ENCODE measurements at regions not wholly inside any gene's neighbourhood (a gene's known extent, or its start where the extent isn't known, plus 50 kb on each side); places are given as distances from the start of the nearest gene placed in this dataset.
A peak's percentile ranks its signal among the peaks of the same experiment; 100 is the strongest.

GRCh38 chr12:124100572-124101178 lies 127.7 kb downstream of the ZNF664 start:
- no peak for DNase-seq (ENCODE audit: low read depth)
- H3K4me3 ChIP-seq (ENCODE audit: low read depth, low read length) = no peak overlapping the region
- TF ChIP-seq, protein P1, sequence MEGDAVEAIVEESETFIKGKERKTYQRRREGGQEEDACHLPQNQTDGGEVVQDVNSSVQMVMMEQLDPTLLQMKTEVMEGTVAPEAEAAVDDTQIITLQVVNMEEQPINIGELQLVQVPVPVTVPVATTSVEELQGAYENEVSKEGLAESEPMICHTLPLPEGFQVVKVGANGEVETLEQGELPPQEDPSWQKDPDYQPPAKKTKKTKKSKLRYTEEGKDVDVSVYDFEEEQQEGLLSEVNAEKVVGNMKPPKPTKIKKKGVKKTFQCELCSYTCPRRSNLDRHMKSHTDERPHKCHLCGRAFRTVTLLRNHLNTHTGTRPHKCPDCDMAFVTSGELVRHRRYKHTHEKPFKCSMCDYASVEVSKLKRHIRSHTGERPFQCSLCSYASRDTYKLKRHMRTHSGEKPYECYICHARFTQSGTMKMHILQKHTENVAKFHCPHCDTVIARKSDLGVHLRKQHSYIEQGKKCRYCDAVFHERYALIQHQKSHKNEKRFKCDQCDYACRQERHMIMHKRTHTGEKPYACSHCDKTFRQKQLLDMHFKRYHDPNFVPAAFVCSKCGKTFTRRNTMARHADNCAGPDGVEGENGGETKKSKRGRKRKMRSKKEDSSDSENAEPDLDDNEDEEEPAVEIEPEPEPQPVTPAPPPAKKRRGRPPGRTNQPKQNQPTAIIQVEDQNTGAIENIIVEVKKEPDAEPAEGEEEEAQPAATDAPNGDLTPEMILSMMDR (IDR thresholded peaks at IDR 0.05; ENCODE audit: low read depth, low read length, missing control alignments) = no peak

- TF ChIP-seq, protein P1 (IDR thresholded peaks at IDR 0.05; ENCODE audit: low read depth, low read length, missing control alignments) = no peak
- H3K4me3 ChIP-seq (ENCODE audit: low read depth, low read length) = no peak overlapping the region
- DNase-seq (ENCODE audit: low read depth) = no peak
Measured at GRCh38 chr12:124105546-124105945, 132.5 kb downstream of the ZNF664 start.

DNA sequence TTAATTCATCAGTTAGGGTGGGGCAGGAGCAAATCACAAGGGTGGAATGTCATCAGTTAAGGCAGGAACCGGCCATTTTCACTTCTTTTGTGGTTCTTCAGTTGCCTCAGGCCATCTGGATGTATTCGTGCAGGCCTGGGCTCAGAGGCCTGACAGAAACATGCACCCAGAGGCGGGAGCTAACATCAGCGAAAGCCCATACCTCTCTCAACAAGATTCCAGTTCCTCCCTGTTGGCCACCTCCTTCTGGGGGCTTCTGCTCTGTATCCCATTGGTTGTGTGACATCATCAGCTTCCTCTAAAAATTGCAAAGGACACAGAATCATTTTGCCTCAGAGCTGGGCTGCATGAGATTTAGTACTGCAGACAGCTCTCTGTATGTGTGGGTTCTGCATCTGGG lies 134.3 kb downstream of the ZNF664 start:
- H3K4me3 ChIP-seq (ENCODE audit: low read depth, low read length) = no peak overlapping the region
- TF ChIP-seq, protein P1 (IDR thresholded peaks at IDR 0.05; ENCODE audit: low read depth, low read length, missing control alignments) = no peak
- DNase-seq (ENCODE audit: low read depth) = no peak

- no peak overlapping the region for H3K4me3 ChIP-seq (ENCODE audit: low read depth, low read length)
- TF ChIP-seq, protein P1 (IDR thresholded peaks at IDR 0.05; ENCODE audit: low read depth, low read length, missing control alignments) = no peak
- DNase-seq (ENCODE audit: low read depth) = peak; percentile 39
Measured at GRCh38 chr12:124109760-124110159, 136.7 kb downstream of the ZNF664 start.

DNA sequence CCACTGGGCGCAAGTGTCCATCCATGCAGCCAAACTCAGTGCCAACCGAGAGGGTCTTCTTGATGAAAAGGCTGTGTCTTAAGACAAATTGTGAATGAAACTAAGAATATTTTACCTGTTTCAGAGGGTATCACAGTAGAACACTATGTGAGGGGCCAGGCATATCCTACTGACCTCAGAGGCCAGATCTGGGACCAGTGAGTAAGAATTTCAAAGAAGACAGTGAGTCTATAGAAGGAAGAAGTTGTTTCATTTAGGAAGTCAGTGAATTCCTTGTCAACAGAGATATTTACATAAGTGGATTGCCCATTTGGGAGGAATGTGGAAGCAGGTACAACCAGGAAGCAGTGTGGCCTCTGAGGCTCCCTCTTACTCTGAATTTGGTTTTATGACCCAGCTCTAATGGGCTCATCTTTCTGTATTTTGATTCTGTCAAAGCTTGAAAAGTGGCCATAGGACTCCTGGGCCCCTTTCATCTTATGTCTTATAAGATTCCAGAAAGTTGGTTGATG lies 137.4 kb downstream of the ZNF664 start:
- no peak for DNase-seq (ENCODE audit: low read depth)
- TF ChIP-seq, protein P1 (IDR thresholded peaks at IDR 0.05; ENCODE audit: low read depth, low read length, missing control alignments) = no peak
- no peak overlapping the region for H3K4me3 ChIP-seq (ENCODE audit: low read depth, low read length)

DNA sequence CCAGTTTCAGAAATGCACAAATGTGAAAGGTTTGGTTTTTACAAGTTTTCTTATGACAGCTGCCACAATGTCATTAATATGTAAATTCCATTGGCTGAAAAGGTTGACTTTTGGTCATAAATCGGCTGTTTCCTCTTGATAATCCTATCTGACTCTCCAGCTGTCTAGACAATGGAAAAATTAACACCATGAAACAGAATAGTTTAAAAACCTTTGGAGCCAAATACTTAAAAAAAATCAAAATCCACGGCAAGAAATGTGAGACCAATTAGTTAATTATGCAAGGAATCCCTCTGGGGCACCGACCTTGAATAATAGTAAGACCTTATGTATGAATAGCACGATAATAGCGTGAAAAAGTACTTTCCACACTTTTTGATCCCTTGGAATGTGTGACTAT lies 138.0 kb downstream of the ZNF664 start:
- DNase-seq (ENCODE audit: low read depth) = no peak
- TF ChIP-seq, protein P1 (IDR thresholded peaks at IDR 0.05; ENCODE audit: low read depth, low read length, missing control alignments) = no peak

GRCh38 chr12:124114316-124114715 lies 141.3 kb downstream of the ZNF664 start:
- TF ChIP-seq, protein P1 (IDR thresholded peaks at IDR 0.05; ENCODE audit: low read depth, low read length, missing control alignments) = no peak
- DNase-seq (ENCODE audit: low read depth) = no peak
- H3K4me3 ChIP-seq (ENCODE audit: low read depth, low read length) = no peak overlapping the region

More for the DNA sequence above, 138.0 kb downstream of the ZNF664 start:
- no peak overlapping the region for H3K4me3 ChIP-seq (ENCODE audit: low read depth, low read length)

All from GM12864 (cell line).